ENCODE measurements at regions not wholly inside any gene's neighbourhood (a gene's known extent, or its start where the extent isn't known, plus 50 kb on each side); places are given as distances from the start of the nearest gene placed in this dataset.

DNA sequence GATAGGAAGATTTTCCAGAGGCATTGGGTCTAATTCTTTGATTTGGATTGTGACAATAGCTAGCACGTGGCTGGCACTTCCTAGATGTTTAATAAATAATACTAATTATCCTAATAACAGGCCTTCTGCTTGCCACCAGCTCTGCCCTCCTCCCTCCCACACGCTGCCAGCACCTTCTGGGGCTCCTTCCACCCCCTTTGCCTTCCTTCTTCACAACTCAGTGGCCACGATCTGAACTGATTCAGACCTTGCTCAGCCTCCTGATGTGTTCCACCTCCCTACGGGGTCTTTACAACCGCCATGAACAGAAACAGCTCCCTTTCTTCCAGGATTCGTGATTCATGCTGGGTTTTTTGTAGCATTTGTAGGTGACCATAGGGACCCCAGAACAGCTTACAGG, 310.3 kb upstream of the HS6ST1 start:
- H3K27me3 ChIP-seq (replicated peaks; ENCODE audit: insufficient read depth), result no peaks in the 10 kb centered on the region
- no peaks in the 10 kb centered on the region for H3K36me3 ChIP-seq
- no peak for DNase-seq (ENCODE audit: low spot score)
- H3K4me1 ChIP-seq (replicated peaks), result no peaks in the 10 kb centered on the region
- no peak overlapping the region for H3K27ac ChIP-seq
- intact Hi-C loops (cut with DNase I), result no loop called here
- WGBS, result 90% methylated on average over 6 of the region's 6 CpGs
- no peak overlapping the region for H3K4me3 ChIP-seq
- TF ChIP-seq POLR2AphosphoS5 (IDR thresholded peaks at IDR 0.05) (no peak), POLR2A (IDR thresholded peaks at IDR 0.05) (no peak)
- TF ChIP-seq, protein P1, sequence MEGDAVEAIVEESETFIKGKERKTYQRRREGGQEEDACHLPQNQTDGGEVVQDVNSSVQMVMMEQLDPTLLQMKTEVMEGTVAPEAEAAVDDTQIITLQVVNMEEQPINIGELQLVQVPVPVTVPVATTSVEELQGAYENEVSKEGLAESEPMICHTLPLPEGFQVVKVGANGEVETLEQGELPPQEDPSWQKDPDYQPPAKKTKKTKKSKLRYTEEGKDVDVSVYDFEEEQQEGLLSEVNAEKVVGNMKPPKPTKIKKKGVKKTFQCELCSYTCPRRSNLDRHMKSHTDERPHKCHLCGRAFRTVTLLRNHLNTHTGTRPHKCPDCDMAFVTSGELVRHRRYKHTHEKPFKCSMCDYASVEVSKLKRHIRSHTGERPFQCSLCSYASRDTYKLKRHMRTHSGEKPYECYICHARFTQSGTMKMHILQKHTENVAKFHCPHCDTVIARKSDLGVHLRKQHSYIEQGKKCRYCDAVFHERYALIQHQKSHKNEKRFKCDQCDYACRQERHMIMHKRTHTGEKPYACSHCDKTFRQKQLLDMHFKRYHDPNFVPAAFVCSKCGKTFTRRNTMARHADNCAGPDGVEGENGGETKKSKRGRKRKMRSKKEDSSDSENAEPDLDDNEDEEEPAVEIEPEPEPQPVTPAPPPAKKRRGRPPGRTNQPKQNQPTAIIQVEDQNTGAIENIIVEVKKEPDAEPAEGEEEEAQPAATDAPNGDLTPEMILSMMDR (IDR thresholded peaks at IDR 0.05), result no peak
- no peaks in the 10 kb centered on the region for H3K9me3 ChIP-seq

DNA sequence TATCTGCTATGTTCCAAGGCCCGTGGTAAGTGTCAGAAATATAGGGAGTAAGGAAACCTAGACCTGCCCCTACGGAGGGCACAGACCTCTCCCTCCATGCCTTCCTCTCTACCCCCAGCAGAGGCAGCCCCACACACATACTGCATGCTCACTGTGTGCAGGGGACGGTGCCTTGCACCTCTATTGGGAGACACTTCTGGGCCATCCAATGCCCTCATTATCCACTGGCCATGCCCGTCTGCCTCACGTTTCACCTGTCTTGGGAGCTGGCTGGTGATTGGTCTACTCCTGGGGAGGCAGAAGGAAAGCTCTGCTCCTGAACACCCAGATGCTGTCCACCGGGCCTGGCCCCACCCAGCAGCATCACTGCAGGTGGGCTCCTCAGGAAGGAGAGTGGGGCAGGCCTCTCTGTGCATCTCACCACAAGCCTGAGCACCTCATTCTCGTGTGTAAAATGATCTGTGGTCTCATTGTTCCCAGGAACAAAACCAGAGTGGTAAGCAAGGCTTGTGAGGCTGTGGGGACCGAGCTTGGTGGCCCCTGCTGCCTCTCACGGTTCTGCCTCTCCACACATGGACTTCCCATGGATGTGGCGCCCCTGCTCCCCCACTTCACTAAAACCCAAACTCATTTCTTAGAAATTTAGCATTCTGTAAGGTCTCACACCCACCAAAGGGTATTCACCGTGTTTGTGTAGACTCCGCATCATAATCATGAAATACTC, 312.5 kb upstream of the HS6ST1 start:
- Histone ChIP-seq H3K9me3 (no peaks in the 10 kb centered on the region), H3K4me1 (replicated peaks) (no peaks in the 10 kb centered on the region), H3K27me3 (replicated peaks; ENCODE audit: insufficient read depth) (no peaks in the 10 kb centered on the region), H3K36me3 (no peaks in the 10 kb centered on the region), H3K4me3 (no peak overlapping the region), H3K27ac (no peak overlapping the region)
- no peak for TF ChIP-seq POLR2A (IDR thresholded peaks at IDR 0.05)
- TF ChIP-seq, protein P1 (IDR thresholded peaks at IDR 0.05), result no peak
- TF ChIP-seq POLR2AphosphoS5 (IDR thresholded peaks at IDR 0.05), result no peak
- intact Hi-C loops (cut with DNase I), result no loop called here
- WGBS, result 89% methylated on average over 12 of the region's 12 CpGs
- DNase-seq (ENCODE audit: low spot score), result no peak

DNA sequence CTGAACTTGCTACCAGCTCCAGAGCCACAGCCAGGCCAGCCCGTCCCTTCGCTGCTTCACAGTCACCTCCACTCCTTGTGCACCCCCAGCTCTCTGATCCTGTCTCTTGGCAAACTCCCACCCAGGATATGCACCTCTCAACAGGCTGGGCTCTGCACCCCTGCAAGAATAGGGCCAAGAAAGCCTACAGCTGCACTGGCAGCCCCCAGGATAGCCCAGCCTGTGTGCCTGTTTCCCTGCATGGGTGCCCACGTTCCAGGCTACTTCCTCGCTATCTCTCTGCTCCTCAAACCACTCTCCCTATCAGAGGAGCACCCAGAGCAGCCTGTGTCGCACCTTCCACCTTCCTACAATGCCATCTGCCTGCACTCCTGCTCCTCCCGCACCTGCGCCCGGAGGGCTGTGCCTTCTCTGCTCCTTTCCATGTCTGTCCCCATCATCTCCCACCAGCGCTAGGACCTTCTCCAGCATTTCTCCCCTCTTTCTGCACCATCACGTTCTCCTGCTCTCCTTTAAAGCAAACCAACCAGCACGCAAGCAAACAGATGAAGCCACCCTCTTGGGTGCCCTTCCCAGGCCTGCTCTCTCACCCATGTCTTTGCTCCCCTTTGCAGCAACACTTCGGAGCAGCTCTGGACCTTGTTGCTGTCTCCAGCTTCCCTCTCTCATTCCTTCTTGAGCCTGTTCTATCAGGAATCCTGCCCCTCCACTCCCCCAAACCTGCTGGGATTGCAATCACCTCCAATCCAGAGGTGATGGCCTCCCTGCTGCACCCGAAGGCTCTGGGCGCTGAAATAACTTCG, 313.2 kb upstream of the HS6ST1 start:
- Histone ChIP-seq H3K27me3 (replicated peaks; ENCODE audit: insufficient read depth) (no peaks in the 10 kb centered on the region), H3K36me3 (no peaks in the 10 kb centered on the region), H3K4me3 (no peak overlapping the region), H3K9me3 (no peaks in the 10 kb centered on the region), H3K27ac (no peak overlapping the region), H3K4me1 (replicated peaks) (no peaks in the 10 kb centered on the region)
- no peak for DNase-seq (ENCODE audit: low spot score)
- TF ChIP-seq POLR2A (IDR thresholded peaks at IDR 0.05) (no peak), POLR2AphosphoS5 (IDR thresholded peaks at IDR 0.05) (no peak)
- TF ChIP-seq, protein P1 (IDR thresholded peaks at IDR 0.05), result no peak
- WGBS, result 95% methylated on average over 15 of the region's 15 CpGs
- intact Hi-C loops (cut with DNase I), result no loop called here

DNA sequence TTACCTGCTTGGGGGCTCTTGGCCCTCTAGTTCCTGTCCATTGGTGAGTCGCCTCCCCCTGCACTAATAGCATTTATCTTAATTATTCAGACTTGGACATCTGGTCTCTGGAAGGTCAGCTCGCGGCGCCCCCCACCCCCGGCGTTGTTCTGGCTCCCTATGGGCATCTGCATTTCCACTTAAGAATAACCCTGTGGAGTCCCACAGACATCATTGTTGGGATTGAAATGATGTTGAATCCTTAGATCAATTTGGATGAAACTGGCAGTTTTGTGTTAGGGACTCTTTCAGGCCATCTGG, 313.8 kb upstream of the HS6ST1 start:
- no peak for DNase-seq (ENCODE audit: low spot score)
- intact Hi-C loops (cut with DNase I), result no loop called here
- H3K36me3 ChIP-seq, result no peaks in the 10 kb centered on the region
- no peaks in the 10 kb centered on the region for H3K4me1 ChIP-seq (replicated peaks)
- no peaks in the 10 kb centered on the region for H3K27me3 ChIP-seq (replicated peaks; ENCODE audit: insufficient read depth)
- no peaks in the 10 kb centered on the region for H3K9me3 ChIP-seq
- H3K4me3 ChIP-seq, result no peak overlapping the region
- TF ChIP-seq, protein P1 (IDR thresholded peaks at IDR 0.05), result no peak
- TF ChIP-seq POLR2AphosphoS5 (IDR thresholded peaks at IDR 0.05) (no peak), POLR2A (IDR thresholded peaks at IDR 0.05) (no peak)
- no peak overlapping the region for H3K27ac ChIP-seq
- WGBS, result 90% methylated on average over 6 of the region's 6 CpGs

DNA sequence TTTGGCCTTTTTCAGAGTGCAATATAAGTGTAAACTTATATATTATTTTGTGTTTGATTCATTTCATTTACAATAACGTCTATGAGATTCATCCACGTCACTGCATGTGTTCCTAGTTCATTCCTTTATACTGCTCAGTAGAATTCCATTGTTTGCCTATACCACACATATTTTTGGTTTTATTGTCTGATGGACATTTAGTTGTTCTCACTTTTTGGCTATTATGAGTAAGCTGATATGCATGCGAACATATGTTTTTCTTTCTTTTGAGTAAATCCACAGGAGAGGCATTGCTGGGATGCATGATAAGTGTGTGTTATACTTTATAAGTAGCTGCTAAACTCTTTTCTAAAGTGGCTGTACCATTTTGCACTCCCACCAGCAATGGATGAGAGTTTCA, 314.8 kb upstream of the HS6ST1 start:
- WGBS, result 89% methylated on average over 3 of the region's 3 CpGs
- Histone ChIP-seq H3K4me1 (replicated peaks) (no peaks in the 10 kb centered on the region), H3K4me3 (no peak overlapping the region), H3K36me3 (no peaks in the 10 kb centered on the region), H3K27me3 (replicated peaks; ENCODE audit: insufficient read depth) (no peaks in the 10 kb centered on the region), H3K9me3 (no peaks in the 10 kb centered on the region), H3K27ac (no peak overlapping the region)
- intact Hi-C loops (cut with DNase I), result no loop called here
- DNase-seq (ENCODE audit: low spot score), result no peak
- TF ChIP-seq, protein P1 (IDR thresholded peaks at IDR 0.05), result no peak
- TF ChIP-seq POLR2A (IDR thresholded peaks at IDR 0.05) (no peak), POLR2AphosphoS5 (IDR thresholded peaks at IDR 0.05) (no peak)

All from prostate gland (tissue), 2 donors.